PC-9 (cell line): ENCODE measurements at regions not wholly inside any gene's neighbourhood (a gene's known extent, or its start where the extent isn't known, plus 50 kb on each side); places are given as distances from the start of the nearest gene placed in this dataset.

Experiments
- BruUV-seq: library from RNA; stranded (reverse); fragments of 400-500 nt; replicated peaks from 2 replicates; lab custom pipeline; 2021; lab: Mats Ljungman, UMichigan
- CTCF ChIA-PET: fragments of 300-600 bp; sonication (Branson Sonifier 250); formaldehyde crosslinking; loops from one replicate; lab custom pipeline; 2022; ENCODE audit warnings: antibody characterized with exemption; lab: Charles Lee
- POLR2A ChIA-PET: fragments of 300-600 bp; sonication (Branson Sonifier 250); formaldehyde crosslinking; loops from one replicate; lab custom pipeline; 2022; ENCODE audit warnings: antibody characterized with exemption; ENCODE audit not compliant: unreplicated experiment; lab: Charles Lee
- DNase-seq, 2 experiments: peaks; one replicate each; pipeline versions ENCODE4 v3.0.0 to v3.0.0-alpha.2; 2015 to 2022; ENCODE audit warnings: mixed read lengths in 1 of 2
- H2AFZ ChIP-seq: fragments of 200-600 bp; sonication (generic); 2 replicates; pipeline ENCODE4 v1.8.1; 2017; ENCODE audit warnings: antibody characterized with exemption
- H3F3A ChIP-seq: fragments of 200-600 bp; sonication (generic); 2 replicates; pipeline ENCODE4 v1.8.1; 2017; ENCODE audit warnings: antibody characterized with exemption, mild to moderate bottlenecking, low read depth; ENCODE audit not compliant: insufficient read depth
- H3K27ac ChIP-seq: fragments of 200-600 bp; sonication (generic); 2 replicates; pipeline ENCODE4 v1.6.1; 2016; ENCODE audit warnings: mixed run types
- H3K27me3 ChIP-seq: fragments of 200-600 bp; sonication (generic); 2 replicates; pipeline ENCODE4 v1.6.1; 2016; ENCODE audit warnings: low read depth, mixed run types; ENCODE audit not compliant: insufficient read depth
- H3K36me3 ChIP-seq: fragments of 200-600 bp; sonication (generic); 2 replicates; pipeline ENCODE4 v1.6.1; 2016; ENCODE audit warnings: low read depth, mixed run types
- H3K4me1 ChIP-seq: fragments of 200-600 bp; sonication (generic); replicated peaks from 2 replicates; pipeline ENCODE4 v1.6.1; 2016; ENCODE audit warnings: mixed run types; ENCODE audit not compliant: insufficient read depth
- H3K4me2 ChIP-seq: fragments of 200-600 bp; sonication (generic); 2 replicates; pipeline ENCODE4 v1.6.1; 2017; ENCODE audit warnings: mixed run types
- H3K4me3 ChIP-seq: fragments of 200-600 bp; sonication (generic); 2 replicates; pipeline ENCODE4 v1.6.1; 2016; ENCODE audit warnings: mixed run types
- H3K79me2 ChIP-seq: fragments of 200-600 bp; sonication (generic); 2 replicates; pipeline ENCODE4 v1.6.1; 2017; ENCODE audit warnings: low read depth, mixed run types
- H3K9me2 ChIP-seq: fragments of 200-600 bp; sonication (generic); 2 replicates; pipeline ENCODE4 v1.8.1; 2017; ENCODE audit warnings: mild to moderate bottlenecking; ENCODE audit not compliant: insufficient read depth
- H3K9me3 ChIP-seq: fragments of 200-600 bp; sonication (generic); 2 replicates; pipeline ENCODE4 v1.8.1; 2016; ENCODE audit warnings: low read depth; ENCODE audit not compliant: insufficient read depth
- H4K20me1 ChIP-seq: fragments of 200-600 bp; sonication (generic); 2 replicates; pipeline ENCODE4 v1.8.1; 2017; ENCODE audit not compliant: insufficient read depth
- EZH2 ChIP-seq: fragments of 200-600 bp; sonication (generic); IDR thresholded peaks from 2 replicates; pipeline ENCODE4 v1.8.0; 2017; ENCODE audit warnings: antibody characterized with exemption, low read depth
- intact Hi-C: fragments of 100-400 bp; cut with micrococcal nuclease; formaldehyde crosslinking; loops from one replicate; pipeline ENCODE4 v1.10.0; 2022; ENCODE audit not compliant: unreplicated experiment
- TF ChIP-seq, protein P1 (sequence below): fragments of 200-600 bp; sonication (generic); conservative IDR thresholded peaks from 2 replicates; pipeline ENCODE4 v1.6.1; 2017; ENCODE audit warnings: mixed run types, antibody characterized with exemption, mild to moderate bottlenecking, moderate library complexity

DNA sequence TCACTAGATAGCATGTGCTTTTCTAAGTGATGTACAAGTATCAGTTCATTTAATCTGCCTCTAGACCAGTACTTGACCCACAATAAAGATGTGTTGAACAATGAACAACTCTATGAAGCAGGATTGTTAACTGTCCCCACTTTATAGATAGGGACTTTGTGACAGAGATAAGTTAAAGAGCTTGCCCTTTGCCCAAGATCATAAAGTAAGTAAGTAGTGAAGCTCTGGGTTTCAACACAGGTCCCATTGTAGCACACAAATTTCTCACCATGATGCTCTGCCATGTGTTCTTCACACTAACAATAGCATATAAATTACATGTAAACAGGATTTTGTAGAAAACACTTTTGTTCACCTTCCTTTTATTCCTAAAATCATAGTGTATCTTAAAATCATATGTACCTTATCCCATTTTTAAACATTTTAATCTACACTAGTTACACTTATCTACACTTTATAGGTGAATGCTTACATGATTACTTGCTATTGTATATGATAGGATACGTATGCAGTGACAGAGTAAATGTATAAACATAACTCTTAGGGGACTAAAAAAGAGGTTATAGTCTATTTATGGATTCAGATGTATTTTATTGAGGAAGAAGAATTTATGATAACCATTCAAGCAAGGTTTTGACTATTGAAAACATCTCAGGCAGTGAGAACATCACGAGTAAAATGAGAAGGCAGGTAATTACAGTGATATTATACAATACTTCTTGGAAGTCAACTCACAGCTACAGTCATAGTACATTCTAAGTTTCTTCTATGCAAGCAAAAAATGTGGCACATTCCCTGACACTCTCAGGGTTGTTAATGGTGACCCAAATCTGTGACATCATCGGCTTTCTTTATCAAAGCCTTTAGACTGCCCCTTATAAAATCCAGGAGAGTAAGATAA is 2275.1 kb downstream of the PCDH7 start:
- no peaks in the 10 kb centered on the region for H3K9me2 ChIP-seq
- no peak for TF ChIP-seq EZH2
- TF ChIP-seq, protein P1, sequence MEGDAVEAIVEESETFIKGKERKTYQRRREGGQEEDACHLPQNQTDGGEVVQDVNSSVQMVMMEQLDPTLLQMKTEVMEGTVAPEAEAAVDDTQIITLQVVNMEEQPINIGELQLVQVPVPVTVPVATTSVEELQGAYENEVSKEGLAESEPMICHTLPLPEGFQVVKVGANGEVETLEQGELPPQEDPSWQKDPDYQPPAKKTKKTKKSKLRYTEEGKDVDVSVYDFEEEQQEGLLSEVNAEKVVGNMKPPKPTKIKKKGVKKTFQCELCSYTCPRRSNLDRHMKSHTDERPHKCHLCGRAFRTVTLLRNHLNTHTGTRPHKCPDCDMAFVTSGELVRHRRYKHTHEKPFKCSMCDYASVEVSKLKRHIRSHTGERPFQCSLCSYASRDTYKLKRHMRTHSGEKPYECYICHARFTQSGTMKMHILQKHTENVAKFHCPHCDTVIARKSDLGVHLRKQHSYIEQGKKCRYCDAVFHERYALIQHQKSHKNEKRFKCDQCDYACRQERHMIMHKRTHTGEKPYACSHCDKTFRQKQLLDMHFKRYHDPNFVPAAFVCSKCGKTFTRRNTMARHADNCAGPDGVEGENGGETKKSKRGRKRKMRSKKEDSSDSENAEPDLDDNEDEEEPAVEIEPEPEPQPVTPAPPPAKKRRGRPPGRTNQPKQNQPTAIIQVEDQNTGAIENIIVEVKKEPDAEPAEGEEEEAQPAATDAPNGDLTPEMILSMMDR: no peak
- peaks cover 3% of the 10 kb centered on the region; the same call in 1 of the 2 replicates for H4K20me1 ChIP-seq
- no peaks in the 10 kb centered on the region for H3K36me3 ChIP-seq
- no peaks in the 10 kb centered on the region for H3K9me3 ChIP-seq
- H3K4me2 ChIP-seq: no peak overlapping the region
- ChIA-PET CTCF (no interaction called here), POLR2A (no interaction called here)
- H3K27me3 ChIP-seq: no peaks in the 10 kb centered on the region
- intact Hi-C loops: no loop called here
- H3K4me1 ChIP-seq: no peaks in the 10 kb centered on the region
- DNase-seq: no peak
- no peak overlapping the region for H3K4me3 ChIP-seq
- no peaks in the 10 kb centered on the region for H3K79me2 ChIP-seq
- no peak overlapping the region for H2AFZ ChIP-seq
- no peaks in the 10 kb centered on the region for H3F3A ChIP-seq
- BruUV-seq: no TSS peak
- H3K27ac ChIP-seq: no peak overlapping the region

DNA sequence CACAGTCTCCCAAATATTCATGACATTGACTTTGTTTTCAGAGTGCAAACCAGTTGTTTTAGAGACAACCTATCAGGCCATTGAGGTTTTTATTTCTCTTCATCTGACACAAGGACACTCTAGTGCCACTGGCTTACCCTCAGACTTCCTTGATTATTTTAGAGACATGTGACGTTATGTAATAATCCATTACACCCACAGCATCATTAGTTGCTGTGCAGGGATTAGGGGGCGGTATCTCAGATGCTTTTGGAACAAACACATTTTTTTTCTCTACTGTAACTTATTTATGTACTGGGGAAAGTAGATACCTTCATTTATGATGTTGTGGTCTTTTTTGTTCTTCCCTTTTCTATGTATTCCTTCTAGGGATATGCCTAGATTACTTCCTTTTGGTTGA is 2293.1 kb downstream of the PCDH7 start:
- Histone ChIP-seq H3K36me3 (no peaks in the 10 kb centered on the region), H4K20me1 (no peaks in the 10 kb centered on the region), H3F3A (no peaks in the 10 kb centered on the region), H3K9me3 (no peaks in the 10 kb centered on the region), H3K9me2 (no peaks in the 10 kb centered on the region), H3K79me2 (no peaks in the 10 kb centered on the region), H2AFZ (0 out of 2 replicates have a peak overlapping the region, but pooled peaks have one; percentile 27), H3K4me1 (no peaks in the 10 kb centered on the region), H3K4me2 (no peak overlapping the region), H3K4me3 (no peak overlapping the region), H3K27me3 (no peaks in the 10 kb centered on the region), H3K27ac (no peak overlapping the region)
- ChIA-PET CTCF (no interaction called here), POLR2A (no interaction called here)
- intact Hi-C loops: no loop called here
- no TSS peak for BruUV-seq
- DNase-seq: no peak
- TF ChIP-seq, protein P1: no peak
- no peak for TF ChIP-seq EZH2

DNA sequence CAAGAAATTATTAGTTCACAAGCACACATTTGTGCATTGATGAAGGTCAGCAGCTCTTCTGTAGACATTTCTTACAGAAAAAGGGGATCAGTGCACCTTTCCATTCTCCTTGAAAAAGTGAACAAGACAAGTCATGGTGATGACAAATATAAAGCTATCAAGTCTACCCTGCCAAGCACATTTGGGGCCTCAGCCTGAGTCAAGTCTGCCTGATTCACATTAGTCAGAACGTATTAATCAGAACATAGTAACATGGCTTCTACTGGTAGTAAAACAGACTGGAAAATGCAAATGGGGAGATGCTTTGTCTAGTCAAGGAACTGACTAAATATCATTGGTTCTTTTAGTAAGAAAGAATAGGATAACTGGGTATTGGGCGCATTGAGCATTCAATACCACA is 2305.1 kb downstream of the PCDH7 start:
- no peaks in the 10 kb centered on the region for H3F3A ChIP-seq
- H3K4me1 ChIP-seq: no peaks in the 10 kb centered on the region
- no peaks in the 10 kb centered on the region for H4K20me1 ChIP-seq
- no TSS peak for BruUV-seq
- ChIA-PET CTCF (no interaction called here), POLR2A (no interaction called here)
- no peaks in the 10 kb centered on the region for H3K9me2 ChIP-seq
- no peak for DNase-seq
- H3K4me2 ChIP-seq: no peak overlapping the region
- no peaks in the 10 kb centered on the region for H3K27me3 ChIP-seq
- intact Hi-C loops: no loop called here
- H3K27ac ChIP-seq: no peak overlapping the region
- H3K9me3 ChIP-seq: no peaks in the 10 kb centered on the region
- H2AFZ ChIP-seq: no peak overlapping the region
- no peak for TF ChIP-seq EZH2
- TF ChIP-seq, protein P1: no peak
- H3K4me3 ChIP-seq: no peak overlapping the region
- H3K79me2 ChIP-seq: no peaks in the 10 kb centered on the region
- no peaks in the 10 kb centered on the region for H3K36me3 ChIP-seq
